ENCODE measurements at regions not wholly inside any gene's neighbourhood (a gene's known extent, or its start where the extent isn't known, plus 50 kb on each side); places are given as distances from the start of the nearest gene placed in this dataset.

GRCh38 chr2:83081826-83082690 lies 1377.0 kb downstream of the SUCLG1 start:
- TF ChIP-seq EZH2 (IDR thresholded peaks at IDR 0.05; ENCODE audit: insufficient read depth, poor library complexity, severe bottlenecking) (no peak), EZH2phosphoT487 (IDR thresholded peaks at IDR 0.05; ENCODE audit: insufficient read depth, low read depth) (no peak)

Measured in GM23248 (cell line).